HCT116 (cell line): ENCODE measurements at regions not wholly inside any gene's neighbourhood (a gene's known extent, or its start where the extent isn't known, plus 50 kb on each side); places are given as distances from the start of the nearest gene placed in this dataset.

Experiments used
- ATAC-seq: fragments of 200-7000 bp; cut with Tn5 transposase; 2 replicates; pipeline ENCODE4 v1.9.1; 2020; ENCODE audit warnings: mild to moderate bottlenecking, moderate library complexity
- BruUV-seq: library from RNA; stranded (reverse); fragments of 400-500 nt; replicated peaks from 2 replicates; lab custom pipeline; 2021; lab: Mats Ljungman, UMichigan
- CTCF ChIA-PET: fragments of 300-600 bp; sonication (Branson Sonifier 250); formaldehyde crosslinking; loops from one replicate; lab custom pipeline; 2021; ENCODE audit warnings: antibody characterized with exemption; lab: Charles Lee
- POLR2A ChIA-PET: fragments of 300-600, 350-600 bp; sonication (Branson Sonifier 250); formaldehyde crosslinking; loops from one replicate; lab custom pipeline; 2021; ENCODE audit warnings: antibody characterized with exemption; lab: Charles Lee
- RAD21 ChIA-PET, 2 experiments: fragments of 300-600 bp; sonication (Branson Sonifier 250); formaldehyde crosslinking; loops; one replicate each; lab custom pipeline; 2023; ENCODE audit warnings: low total read pairs in 2 of 2; ENCODE audit not compliant: uncharacterized antibody in 2 of 2, unreplicated experiment in 2 of 2, low non-redundant PET in 1 of 2; lab: Charles Lee
- DNase-seq: peaks from one replicate; pipeline ENCODE4 v3.0.0-alpha.2; 2010; ENCODE audit warnings: low read depth, low spot score
- H2AFZ ChIP-seq: fragments of 200-600 bp; shearing (Covaris generic), sonication (generic); 2 replicates; pipeline ENCODE4 v1.6.1; 2017; ENCODE audit warnings: low read depth, mixed run types, mixed read lengths, antibody characterized with exemption, low read length; ENCODE audit not compliant: poor library complexity, severe bottlenecking
- H3K27ac ChIP-seq: 2 replicates; pipeline ENCODE4 v1.5.1; 2012; ENCODE audit warnings: low read depth, low read length
- H3K27me3 ChIP-seq: fragments of 200-600 bp; sonication (generic); 2 replicates; pipeline ENCODE4 v1.6.1; 2016; ENCODE audit warnings: mixed run types, low read length, mixed read lengths; ENCODE audit not compliant: insufficient read depth
- H3K36me3 ChIP-seq, 2 experiments: fragments of 200-500 bp in 1 of 2; fragments of 200-600 bp in 1 of 2; sonication (Bioruptor generic) in 1 of 2; sonication (generic) in 1 of 2; 2 replicates each; pipeline versions ENCODE4 v1.5.1 to v1.6.1; 2014 to 2016; ENCODE audit warnings: low read length in 2 of 2, inconsistent platforms in 1 of 2, mixed read lengths in 1 of 2, mixed run types in 1 of 2; ENCODE audit not compliant: insufficient read depth in 2 of 2, control insufficient read depth in 1 of 2
- H3K4me1 ChIP-seq, 2 experiments: fragments of 200-600 bp in 1 of 2; sonication (generic) in 1 of 2; 2 replicates each; pipeline versions ENCODE4 v1.5.1 to v1.6.1; 2012 to 2017; ENCODE audit warnings: low read length in 2 of 2, inconsistent platforms in 1 of 2, mild to moderate bottlenecking in 1 of 2, mixed read lengths in 1 of 2, mixed run types in 1 of 2, moderate library complexity in 1 of 2; ENCODE audit not compliant: insufficient read depth in 2 of 2, control insufficient read depth in 1 of 2
- H3K4me2 ChIP-seq: fragments of 200-600 bp; sonication (generic); 2 replicates; pipeline ENCODE4 v1.6.1; 2017; ENCODE audit warnings: mixed run types, low read length, mixed read lengths
- H3K4me3 ChIP-seq, 2 experiments: fragments of 200-600 bp in 1 of 2; sonication (generic) in 1 of 2; replicated peaks in 1 of 2; 2 replicates each; pipeline ENCODE4 v1.5.1; 2011 to 2016; ENCODE audit warnings: low read length in 2 of 2, control low read depth in 1 of 2, low read depth in 1 of 2, mild to moderate bottlenecking in 1 of 2, mixed read lengths in 1 of 2, mixed run types in 1 of 2
- H3K79me2 ChIP-seq: fragments of 200-600 bp; sonication (generic); 2 replicates; pipeline ENCODE4 v1.6.1; 2017; ENCODE audit warnings: mild to moderate bottlenecking, mixed run types, low read length, moderate library complexity, mixed read lengths; ENCODE audit not compliant: insufficient read depth
- H3K9ac ChIP-seq: fragments of 200-600 bp; sonication (generic); 2 replicates; pipeline ENCODE4 v1.6.1; 2016; ENCODE audit warnings: low read length, mixed read lengths
- H3K9me2 ChIP-seq: fragments of 200-600 bp; sonication (generic), shearing (Covaris generic); 2 replicates; pipeline ENCODE4 v1.6.1; 2017; ENCODE audit warnings: mixed run types, mild to moderate bottlenecking, moderate library complexity; ENCODE audit not compliant: insufficient read depth
- H3K9me3 ChIP-seq, 2 experiments: fragments of 200-500 bp in 1 of 2; fragments of 200-600 bp in 1 of 2; sonication (Bioruptor generic) in 1 of 2; sonication (generic) in 1 of 2; 2 replicates each; pipeline ENCODE4 v1.6.1; 2014 to 2017; ENCODE audit warnings: low read length in 2 of 2, mixed read lengths in 2 of 2, inconsistent platforms in 1 of 2, low read depth in 1 of 2, mild to moderate bottlenecking in 1 of 2, mixed run types in 1 of 2, moderate library complexity in 1 of 2; ENCODE audit not compliant: control insufficient read depth in 1 of 2, insufficient read depth in 1 of 2
- H4K20me1 ChIP-seq: fragments of 200-600 bp; sonication (generic), shearing (Covaris generic); 2 replicates; pipeline ENCODE4 v1.6.1; 2017; ENCODE audit warnings: mixed run types, mild to moderate bottlenecking, moderate library complexity; ENCODE audit not compliant: insufficient read depth
- CBX3 ChIP-seq: IDR thresholded peaks from 2 replicates; pipeline ENCODE4 v1.6.1; 2012; ENCODE audit warnings: low read depth
- EGR1 ChIP-seq: IDR thresholded peaks from 2 replicates; pipeline ENCODE4 v1.6.1; 2012; ENCODE audit warnings: low read depth
- ELF1 ChIP-seq: IDR thresholded peaks from 2 replicates; pipeline ENCODE4 v1.6.1; 2012; ENCODE audit warnings: low read depth, borderline replicate concordance
- EZH2 ChIP-seq: fragments of 200-600 bp; sonication (generic); IDR thresholded peaks from 2 replicates; pipeline ENCODE4 v1.6.1; 2017; ENCODE audit warnings: antibody characterized with exemption, mixed run types
- EZH2phosphoT487 ChIP-seq: fragments of 200-600 bp; IDR thresholded peaks from 2 replicates; pipeline ENCODE4 v1.6.1; 2018; ENCODE audit warnings: antibody characterized with exemption, borderline replicate concordance
- JUND ChIP-seq: IDR thresholded peaks from 2 replicates; pipeline ENCODE4 v1.6.1; 2012
- MAX ChIP-seq: IDR thresholded peaks from 2 replicates; pipeline ENCODE4 v1.6.1; 2012
- POLR2A ChIP-seq: IDR thresholded peaks from 2 replicates; pipeline ENCODE4 v1.7.0; 2011; ENCODE audit warnings: borderline replicate concordance; ENCODE audit not compliant: insufficient read depth, insufficient read length; ENCODE audit errors: extremely low read depth
- POLR2AphosphoS5 ChIP-seq: IDR thresholded peaks from 2 replicates; pipeline ENCODE4 v1.6.1; 2011; ENCODE audit warnings: mild to moderate bottlenecking, low read depth, low read length, moderate library complexity
- RAD21 ChIP-seq: IDR thresholded peaks from 2 replicates; pipeline ENCODE4 v1.6.1; 2012; ENCODE audit warnings: low read depth, mild to moderate bottlenecking
- REST ChIP-seq: IDR thresholded peaks from 2 replicates; pipeline ENCODE4 v1.6.1; 2012; ENCODE audit warnings: low read depth
- SIN3A ChIP-seq: IDR thresholded peaks from 2 replicates; pipeline ENCODE4 v1.6.1; 2012; ENCODE audit warnings: low read depth
- SP1 ChIP-seq: IDR thresholded peaks from 2 replicates; pipeline ENCODE4 v1.6.1; 2012; ENCODE audit warnings: low read depth
- SRF ChIP-seq: IDR thresholded peaks from 2 replicates; pipeline ENCODE4 v1.6.1; 2012; ENCODE audit warnings: low read depth
- TCF7L2 ChIP-seq: IDR thresholded peaks from 2 replicates; pipeline ENCODE4 v1.7.0; 2011; ENCODE audit warnings: borderline replicate concordance, inconsistent platforms; ENCODE audit not compliant: insufficient read depth, insufficient read length; ENCODE audit errors: extremely low read depth
- YY1 ChIP-seq: IDR thresholded peaks from 2 replicates; pipeline ENCODE4 v1.6.1; 2011; ENCODE audit warnings: low read length, low read depth, moderate library complexity, mild to moderate bottlenecking; ENCODE audit not compliant: insufficient replicate concordance; ENCODE audit errors: extremely low read depth
- ZFX ChIP-seq: fragments of 450-650 bp; IDR thresholded peaks from 2 replicates; pipeline ENCODE4 v1.6.1; 2017
- intact Hi-C: fragments of 100-400 bp; cut with micrococcal nuclease; formaldehyde crosslinking; loops from 2 replicates; pipeline ENCODE4 v1.10.0; 2022
- TF ChIP-seq, protein P1 (sequence below): IDR thresholded peaks from 2 replicates; pipeline ENCODE4 v1.6.1; 2011; ENCODE audit warnings: mild to moderate bottlenecking, low read length, moderate library complexity; ENCODE audit not compliant: insufficient replicate concordance; ENCODE audit errors: extremely low read depth
- TF ChIP-seq, protein P2 (sequence below): IDR thresholded peaks from 2 replicates; pipeline ENCODE4 v1.6.1; 2012

DNA sequence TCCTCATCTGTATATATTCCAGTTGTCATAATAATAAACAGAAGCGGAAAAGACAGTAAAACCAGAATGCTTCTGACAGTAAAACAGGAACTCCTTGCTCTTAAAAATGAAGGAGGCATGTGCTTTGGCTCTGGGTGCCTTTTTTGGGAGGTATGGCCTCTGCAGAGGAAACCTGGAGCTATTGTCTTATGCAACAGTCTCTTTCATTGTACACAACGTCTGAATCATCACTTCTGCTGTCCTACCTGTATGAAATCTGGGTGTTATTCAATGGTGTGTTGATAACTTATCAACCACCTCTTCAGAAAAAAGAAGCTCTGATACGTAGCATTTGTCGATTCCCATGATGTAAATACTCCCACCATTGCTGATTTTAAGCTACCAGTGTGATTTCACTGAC is 64.8 kb downstream of the CDCA7 start:
- no peaks in the 10 kb centered on the region for H3K9me3 ChIP-seq
- no peak overlapping the region for H3K9ac ChIP-seq
- no TSS peak for BruUV-seq
- CTCF ChIA-PET: interaction anchor here (1.3 kb wide), 1 partner anchor 29 kb away, joined by 3 read pairs; no protein-coding TSS in a partner anchor
- TF ChIP-seq POLR2AphosphoS5 (no peak), MAX (no peak), CBX3 (no peak), EZH2phosphoT487 (no peak), SIN3A (no peak), RAD21 (no peak), TCF7L2 (no peak), JUND (no peak), REST (no peak), SRF (no peak), EGR1 (no peak), YY1 (no peak), ELF1 (no peak), POLR2A (no peak), SP1 (no peak), EZH2 (no peak), ZFX (no peak)
- TF ChIP-seq, protein P1, sequence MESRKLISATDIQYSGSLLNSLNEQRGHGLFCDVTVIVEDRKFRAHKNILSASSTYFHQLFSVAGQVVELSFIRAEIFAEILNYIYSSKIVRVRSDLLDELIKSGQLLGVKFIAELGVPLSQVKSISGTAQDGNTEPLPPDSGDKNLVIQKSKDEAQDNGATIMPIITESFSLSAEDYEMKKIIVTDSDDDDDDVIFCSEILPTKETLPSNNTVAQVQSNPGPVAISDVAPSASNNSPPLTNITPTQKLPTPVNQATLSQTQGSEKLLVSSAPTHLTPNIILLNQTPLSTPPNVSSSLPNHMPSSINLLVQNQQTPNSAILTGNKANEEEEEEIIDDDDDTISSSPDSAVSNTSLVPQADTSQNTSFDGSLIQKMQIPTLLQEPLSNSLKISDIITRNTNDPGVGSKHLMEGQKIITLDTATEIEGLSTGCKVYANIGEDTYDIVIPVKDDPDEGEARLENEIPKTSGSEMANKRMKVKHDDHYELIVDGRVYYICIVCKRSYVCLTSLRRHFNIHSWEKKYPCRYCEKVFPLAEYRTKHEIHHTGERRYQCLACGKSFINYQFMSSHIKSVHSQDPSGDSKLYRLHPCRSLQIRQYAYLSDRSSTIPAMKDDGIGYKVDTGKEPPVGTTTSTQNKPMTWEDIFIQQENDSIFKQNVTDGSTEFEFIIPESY: no peak
- TF ChIP-seq, protein P2, sequence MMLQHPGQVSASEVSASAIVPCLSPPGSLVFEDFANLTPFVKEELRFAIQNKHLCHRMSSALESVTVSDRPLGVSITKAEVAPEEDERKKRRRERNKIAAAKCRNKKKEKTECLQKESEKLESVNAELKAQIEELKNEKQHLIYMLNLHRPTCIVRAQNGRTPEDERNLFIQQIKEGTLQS: no peak
- H3K36me3 ChIP-seq: no peaks in the 10 kb centered on the region
- RAD21 ChIA-PET: no interaction called here
- no peaks in the 10 kb centered on the region for H3K79me2 ChIP-seq
- H3K9me2 ChIP-seq: no peaks in the 10 kb centered on the region; the same call in 1 of the 2 replicates
- intact Hi-C loops: no loop called here
- no peak overlapping the region for H3K4me2 ChIP-seq
- no peak overlapping the region for H2AFZ ChIP-seq
- H3K4me1 ChIP-seq: no peaks in the 10 kb centered on the region
- H3K27ac ChIP-seq: no peak overlapping the region
- ATAC-seq (no peak), DNase-seq (no peak)
- POLR2A ChIA-PET: no interaction called here
- no peak overlapping the region for H3K4me3 ChIP-seq
- H4K20me1 ChIP-seq: no peaks in the 10 kb centered on the region
- no peaks in the 10 kb centered on the region for H3K27me3 ChIP-seq
